ENCODE measurements at regions not wholly inside any gene's neighbourhood (a gene's known extent, or its start where the extent isn't known, plus 50 kb on each side); places are given as distances from the start of the nearest gene placed in this dataset.
"Not testable (repeated sequence)": the region's sequence is repeated elsewhere in the genome, so short reads cannot be mapped to it uniquely, and the experiment has no call there.

GRCh38 chr17:70519300-70519699 lies 350.0 kb downstream of the KCNJ2 start:
- DNase-seq (ENCODE audit: low read depth), result no peak

- DNase-seq (ENCODE audit: low read depth), result no peak
Observed at GRCh38 chr17:70520447-70520846, 351.1 kb downstream of the KCNJ2 start.

GRCh38 chr17:70520956-70521355 lies 351.6 kb downstream of the KCNJ2 start:
- no peak for DNase-seq (ENCODE audit: low read depth)

- DNase-seq (ENCODE audit: low read depth), result no peak
Observed at GRCh38 chr17:70521821-70522256, 352.5 kb downstream of the KCNJ2 start.

GRCh38 chr17:70523426-70523825 lies 354.1 kb downstream of the KCNJ2 start:
- no peak for DNase-seq (ENCODE audit: low read depth)

GRCh38 chr17:70525035-70525434 lies 355.7 kb downstream of the KCNJ2 start:
- not testable (repeated sequence) for DNase-seq (ENCODE audit: low read depth)

GRCh38 chr17:70525961-70526360 lies 356.6 kb downstream of the KCNJ2 start:
- DNase-seq (ENCODE audit: low read depth), result no peak

- DNase-seq (ENCODE audit: low read depth), result no peak
Observed at GRCh38 chr17:70527364-70527888, 358.1 kb downstream of the KCNJ2 start.

GRCh38 chr17:70533427-70533826 lies 364.1 kb downstream of the KCNJ2 start:
- no peak for DNase-seq (ENCODE audit: low read depth)

GRCh38 chr17:70535986-70536385 lies 366.7 kb downstream of the KCNJ2 start:
- peak; percentile 53 for DNase-seq (ENCODE audit: low read depth)

GRCh38 chr17:70539132-70539924 lies 370.0 kb downstream of the KCNJ2 start:
- DNase-seq (ENCODE audit: low read depth), result no peak

- DNase-seq (ENCODE audit: low read depth), result no peak
Observed at GRCh38 chr17:70542876-70543275, 373.5 kb downstream of the KCNJ2 start.

- DNase-seq (ENCODE audit: low read depth), result no peak
Observed at GRCh38 chr17:70544317-70544716, 375.0 kb downstream of the KCNJ2 start.

GRCh38 chr17:70552230-70552981 lies 383.1 kb downstream of the KCNJ2 start:
- DNase-seq (ENCODE audit: low read depth), result peak; percentile 53

GRCh38 chr17:70552982-70553334 lies 383.6 kb downstream of the KCNJ2 start:
- DNase-seq (ENCODE audit: low read depth), result no peak

GRCh38 chr17:70555723-70556122 lies 386.4 kb downstream of the KCNJ2 start:
- DNase-seq (ENCODE audit: low read depth), result no peak

- DNase-seq (ENCODE audit: low read depth), result no peak
Observed at GRCh38 chr17:70558821-70559220, 389.5 kb downstream of the KCNJ2 start.

- DNase-seq (ENCODE audit: low read depth), result no peak
Observed at GRCh38 chr17:70560471-70560870, 391.1 kb downstream of the KCNJ2 start.

GRCh38 chr17:70562137-70562536 lies 392.8 kb downstream of the KCNJ2 start:
- no peak for DNase-seq (ENCODE audit: low read depth)

GRCh38 chr17:70563281-70563820 lies 394.0 kb downstream of the KCNJ2 start:
- no peak for DNase-seq (ENCODE audit: low read depth)

- peak; percentile 4 for DNase-seq (ENCODE audit: low read depth)
Observed at GRCh38 chr17:70564006-70564620, 394.8 kb downstream of the KCNJ2 start.

GRCh38 chr17:70569128-70569527 lies 399.8 kb downstream of the KCNJ2 start:
- DNase-seq (ENCODE audit: low read depth), result no peak

Data from HT1080 (cell line).